IMR-90 (cell line): ENCODE measurements at regions not wholly inside any gene's neighbourhood (a gene's known extent, or its start where the extent isn't known, plus 50 kb on each side); places are given as distances from the start of the nearest gene placed in this dataset.

Experiments
- ATAC-seq: fragments of 200-7000 bp; cut with Tn5 transposase; 2 replicates; pipeline ENCODE4 v1.9.1; 2020; ENCODE audit warnings: low read depth, mild to moderate bottlenecking, moderate library complexity
- BruUV-seq: library from RNA; stranded (reverse); fragments of 400-500 nt; replicated peaks from 2 replicates; lab custom pipeline; 2021; lab: Mats Ljungman, UMichigan
- CTCF ChIA-PET: fragments of 300-600 bp; formaldehyde crosslinking; extraction: SDS; loops from one replicate; lab custom pipeline; 2021; ENCODE audit warnings: antibody characterized with exemption; lab: Yijun Ruan, JAX
- POLR2A ChIA-PET: fragments of 300-600 bp; sonication (Branson Sonifier 250); formaldehyde crosslinking; loops from one replicate; lab custom pipeline; 2022; ENCODE audit warnings: antibody characterized with exemption; ENCODE audit not compliant: unreplicated experiment; lab: Charles Lee
- DNase-seq: peaks from one replicate; pipeline ENCODE4 v3.0.0; 2013
- H2AFZ ChIP-seq: replicated peaks from 2 replicates; pipeline ENCODE3; 2013; ENCODE audit warnings: low read length, mild to moderate bottlenecking; ENCODE audit not compliant: poor library complexity
- H2AK5ac ChIP-seq: 2 replicates; pipeline ENCODE4 v1.6.1; 2013; ENCODE audit warnings: low read depth, low read length, inconsistent platforms
- H2AK9ac ChIP-seq: replicated peaks from 2 replicates; pipeline ENCODE3; 2013; ENCODE audit warnings: mild to moderate bottlenecking, low read depth, low read length, moderate library complexity; ENCODE audit not compliant: poor library complexity
- H2BK120ac ChIP-seq: 2 replicates; pipeline ENCODE4 v1.6.1; 2013; ENCODE audit warnings: low read depth, low read length, inconsistent platforms
- H2BK15ac ChIP-seq: 3 replicates; pipeline ENCODE4 v1.6.1; 2013; ENCODE audit warnings: low read depth, low read length, inconsistent platforms
- H2BK20ac ChIP-seq: 2 replicates; pipeline ENCODE4 v1.6.1; 2013; ENCODE audit warnings: low read depth, mild to moderate bottlenecking, inconsistent platforms, low read length, moderate library complexity
- H2BK5ac ChIP-seq: 2 replicates; pipeline ENCODE4 v1.6.1; 2013; ENCODE audit warnings: mild to moderate bottlenecking, low read depth, low read length, inconsistent platforms; ENCODE audit not compliant: poor library complexity, severe bottlenecking
- H3K14ac ChIP-seq: replicated peaks from 2 replicates; pipeline ENCODE4 v1.6.1; 2013; ENCODE audit warnings: low read depth, low read length, inconsistent platforms
- H3K18ac ChIP-seq: 2 replicates; pipeline ENCODE4 v1.6.1; 2013; ENCODE audit warnings: low read depth, low read length, control low read depth
- H3K23ac ChIP-seq: 2 replicates; pipeline ENCODE4 v1.6.1; 2013; ENCODE audit warnings: low read depth, low read length, inconsistent platforms
- H3K27ac ChIP-seq: 2 replicates; pipeline ENCODE4 v1.5.1; 2013; ENCODE audit warnings: mild to moderate bottlenecking, control low read depth, low read length; ENCODE audit not compliant: insufficient read depth
- H3K27me3 ChIP-seq: 2 replicates; pipeline ENCODE4 v1.6.1; 2013; ENCODE audit warnings: low read length; ENCODE audit not compliant: control insufficient read depth, insufficient read depth
- H3K36me3 ChIP-seq: 2 replicates; pipeline ENCODE4 v1.6.1; 2013; ENCODE audit warnings: low read length, mixed read lengths; ENCODE audit not compliant: control insufficient read depth, insufficient read depth
- H3K4ac ChIP-seq: 2 replicates; pipeline ENCODE4 v1.6.1; 2013; ENCODE audit warnings: low read depth, low read length, inconsistent platforms
- H3K4me1 ChIP-seq: 2 replicates; pipeline ENCODE4 v1.6.1; 2013; ENCODE audit warnings: low read length, mixed read lengths; ENCODE audit not compliant: control insufficient read depth, insufficient read depth
- H3K4me2 ChIP-seq: 2 replicates; pipeline ENCODE4 v1.6.1; 2013; ENCODE audit warnings: low read depth, mild to moderate bottlenecking, control low read depth, low read length, moderate library complexity
- H3K4me3 ChIP-seq: 2 replicates; pipeline ENCODE4 v1.5.1; 2013; ENCODE audit warnings: low read depth, mild to moderate bottlenecking, control low read depth, low read length, moderate library complexity; ENCODE audit not compliant: insufficient read depth
- H3K56ac ChIP-seq: 2 replicates; pipeline ENCODE4 v1.6.1; 2013; ENCODE audit warnings: low read length, inconsistent platforms; ENCODE audit not compliant: insufficient read depth; ENCODE audit errors: extremely low read depth
- H3K79me1 ChIP-seq, 2 experiments: 2 replicates each; pipeline ENCODE4 v1.6.1; 2013; ENCODE audit warnings: low read length in 2 of 2, inconsistent platforms in 1 of 2, low read depth in 1 of 2
- H3K9ac ChIP-seq: 2 replicates; pipeline ENCODE4 v1.6.1; 2013; ENCODE audit warnings: low read depth, low read length, control low read depth
- H3K9me1 ChIP-seq: 2 replicates; pipeline ENCODE4 v1.6.1; 2013; ENCODE audit warnings: low read length, inconsistent platforms; ENCODE audit not compliant: insufficient read depth
- H3K9me3 ChIP-seq: 2 replicates; pipeline ENCODE4 v1.6.1; 2013; ENCODE audit warnings: low read length; ENCODE audit not compliant: control insufficient read depth, insufficient read depth
- H4K20me1 ChIP-seq: 2 replicates; pipeline ENCODE4 v1.6.1; 2013; ENCODE audit warnings: low read length, inconsistent platforms; ENCODE audit not compliant: insufficient read depth
- H4K5ac ChIP-seq: 2 replicates; pipeline ENCODE4 v1.6.1; 2013; ENCODE audit warnings: mild to moderate bottlenecking, low read depth, low read length, control low read depth
- H4K8ac ChIP-seq, 2 experiments: 2 replicates each; pipeline ENCODE4 v1.6.1; 2013; ENCODE audit warnings: low read depth in 2 of 2, low read length in 2 of 2, control low read depth in 1 of 2, inconsistent platforms in 1 of 2
- H4K91ac ChIP-seq: 2 replicates; pipeline ENCODE4 v1.6.1; 2013; ENCODE audit warnings: low read depth, low read length, inconsistent platforms; ENCODE audit not compliant: insufficient read depth
- BHLHE40 ChIP-seq: fragments of 150-350 bp; IDR thresholded peaks from 2 replicates; pipeline ENCODE4 v1.6.1; 2016; ENCODE audit warnings: mild to moderate bottlenecking, low read depth, low read length
- CEBPB ChIP-seq: IDR thresholded peaks from 2 replicates; pipeline ENCODE4 v1.6.1; 2012; ENCODE audit warnings: low read depth, low read length, improper control_type of control experiment
- CHD1 ChIP-seq: IDR thresholded peaks from 2 replicates; pipeline ENCODE4 v1.6.1; 2012; ENCODE audit warnings: low read depth, low read length, improper control_type of control experiment
- FOS ChIP-seq: fragments of 150-350 bp; IDR thresholded peaks from 2 replicates; pipeline ENCODE4 v1.6.1; 2016; ENCODE audit warnings: low read depth, low read length
- MAFK ChIP-seq: IDR thresholded peaks from 2 replicates; pipeline ENCODE4 v1.6.1; 2012; ENCODE audit warnings: low read depth, low read length, improper control_type of control experiment
- MAZ ChIP-seq: IDR thresholded peaks from 2 replicates; pipeline ENCODE4 v1.6.1; 2012; ENCODE audit warnings: low read depth, mild to moderate bottlenecking, low read length, improper control_type of control experiment, moderate library complexity, borderline replicate concordance
- MXI1 ChIP-seq: IDR thresholded peaks from 2 replicates; pipeline ENCODE4 v1.6.1; 2012; ENCODE audit warnings: low read depth, mild to moderate bottlenecking, low read length, moderate library complexity, borderline replicate concordance
- NFE2L2 ChIP-seq: fragments of 150-350 bp; IDR thresholded peaks from 2 replicates; pipeline ENCODE4 v1.6.1; 2016; ENCODE audit warnings: low read depth, mild to moderate bottlenecking, low read length
- POLR2A ChIP-seq: IDR thresholded peaks from 2 replicates; pipeline ENCODE4 v1.6.1; 2012; ENCODE audit warnings: mild to moderate bottlenecking, low read depth, low read length
- RAD21 ChIP-seq: IDR thresholded peaks from 2 replicates; pipeline ENCODE4 v1.6.1; 2012; ENCODE audit warnings: low read length, improper control_type of control experiment
- RCOR1 ChIP-seq: IDR thresholded peaks from 2 replicates; pipeline ENCODE4 v1.6.1; 2012; ENCODE audit warnings: mild to moderate bottlenecking, low read length, improper control_type of control experiment; ENCODE audit not compliant: insufficient replicate concordance
- RFX5 ChIP-seq: IDR thresholded peaks from 2 replicates; pipeline ENCODE4 v1.8.0; 2012; ENCODE audit warnings: low read depth, mild to moderate bottlenecking, low read length, moderate library complexity
- SMC3 ChIP-seq: fragments of 150-350 bp; IDR thresholded peaks from 2 replicates; pipeline ENCODE4 v1.6.1; 2016; ENCODE audit warnings: low read depth, mild to moderate bottlenecking, antibody characterized with exemption, low read length, moderate library complexity
- WGBS, 2 experiments: methylation state at CpG; one replicate each; pipeline versions ENCODE4 v1.1.5 to v1.1.7; 2013; ENCODE audit warnings: missing lambda C conversion rate in 2 of 2; ENCODE audit not compliant: insufficient read length in 1 of 2; ENCODE audit errors: extremely low coverage in 2 of 2; 5-methylcytosine and 5-hydroxymethylcytosine counted together
- dilution Hi-C: fragments of 300-500 bp; cut with HindIII; formaldehyde crosslinking; loops from one replicate; pipeline ENCODE4 v1.14.3; 2018; ENCODE audit warnings: low sequenced_read_pairs; ENCODE audit not compliant: unreplicated experiment
- in situ Hi-C: fragments of 300-500 bp; cut with MboI; formaldehyde crosslinking; loops from 3 replicates; pipeline ENCODE4 v1.14.3; 2019; ENCODE audit warnings: low sequenced_read_pairs, inconsistent platforms, mixed read lengths
- intact Hi-C: fragments of 100-400 bp; cut with micrococcal nuclease; formaldehyde crosslinking; loops from 2 replicates; pipeline ENCODE4 v1.10.0; 2022
- TF ChIP-seq, protein P1 (sequence below): fragments of 150-350 bp; IDR thresholded peaks from 2 replicates; pipeline ENCODE4 v1.6.1; 2017; ENCODE audit warnings: mild to moderate bottlenecking, antibody characterized with exemption, low read length, low read depth
- TF ChIP-seq, protein P2 (sequence below): fragments of 150-350 bp; IDR thresholded peaks from 2 replicates; pipeline ENCODE4 v1.6.1; 2016; ENCODE audit warnings: low read depth, mild to moderate bottlenecking, low read length, moderate library complexity, borderline replicate concordance
- TF ChIP-seq, protein P3 (sequence below): conservative IDR thresholded peaks from 2 replicates; pipeline ENCODE4 v1.5.1; 2012; ENCODE audit warnings: mild to moderate bottlenecking, low read depth, low read length, improper control_type of control experiment

DNA sequence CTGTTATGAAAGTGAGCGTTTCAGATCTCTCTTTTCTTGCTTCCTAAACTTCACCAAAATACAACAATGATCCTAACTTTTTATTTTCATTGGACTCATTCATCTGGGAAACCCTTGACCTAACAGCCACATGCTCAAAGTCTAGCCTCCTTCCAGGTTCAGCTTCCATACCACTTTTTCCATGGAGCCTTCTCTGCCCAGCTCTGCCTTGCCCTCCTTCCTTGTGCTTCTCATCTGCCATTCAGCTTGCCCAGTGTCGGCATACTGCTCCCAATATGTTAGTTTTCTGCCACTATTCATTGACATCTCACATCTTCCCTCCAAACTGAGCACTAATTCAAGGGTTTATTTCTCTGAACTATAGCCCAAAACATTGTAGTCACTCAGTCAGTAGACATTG is 214.7 kb downstream of the RAD51AP2 start:
- Histone ChIP-seq H2AFZ (no peak overlapping the region), H2BK120ac (0 out of 2 replicates have a peak overlapping the region, but pooled peaks have one; percentile 13), H3K27ac (peak overlapping the region; percentile 21; the same call in 1 of the 2 replicates), H3K18ac (no peak overlapping the region), H3K4me1 (peaks cover 7% of the 10 kb centered on the region), H3K4me3 (no peak overlapping the region), H4K91ac (no peak overlapping the region), H3K9me3 (no peaks in the 10 kb centered on the region), H3K9me1 (no peaks in the 10 kb centered on the region), H3K27me3 (no peaks in the 10 kb centered on the region), H3K23ac (no peak overlapping the region), H2BK20ac (peak overlapping the region; percentile 22; the same call in 1 of the 2 replicates), H3K9ac (no peak overlapping the region), H4K5ac (no peak overlapping the region), H3K56ac (no peak overlapping the region), H3K4ac (peak overlapping the region; percentile 14; the same call in 1 of the 2 replicates), H2AK5ac (peak overlapping the region; percentile 48; the same call in 1 of the 2 replicates), H4K20me1 (no peaks in the 10 kb centered on the region), H3K14ac (no peak overlapping the region), H3K4me2 (peak overlapping the region; percentile 19), H3K36me3 (no peaks in the 10 kb centered on the region), H2BK5ac (peak overlapping the region; percentile 40), H2BK15ac (no peak overlapping the region), H3K79me1 (no peaks in the 10 kb centered on the region), H2AK9ac (no peak overlapping the region), H4K8ac (peak overlapping the region in 1 of 2 experiments; percentile 35; a peak in 1 of 4 replicates)
- no TSS peak for BruUV-seq
- in situ Hi-C loops (loop anchor here (10.0 kb wide), 1 partner anchor 529 kb away; no protein-coding TSS in a partner anchor), intact Hi-C loops (no loop called here), dilution Hi-C loops (no loop called here)
- WGBS, 2 experiments, result no CpG with 5 or more reads among the region's 2 CpGs
- ChIA-PET POLR2A (no interaction called here), CTCF (no interaction called here)
- TF ChIP-seq FOS (no peak), RAD21 (no peak), CHD1 (no peak), MXI1 (no peak), SMC3 (no peak), RFX5 (no peak), BHLHE40 (no peak), POLR2A (no peak), RCOR1 (no peak), CEBPB (no peak), MAFK (no peak), MAZ (no peak), NFE2L2 (no peak)
- TF ChIP-seq, protein P1, sequence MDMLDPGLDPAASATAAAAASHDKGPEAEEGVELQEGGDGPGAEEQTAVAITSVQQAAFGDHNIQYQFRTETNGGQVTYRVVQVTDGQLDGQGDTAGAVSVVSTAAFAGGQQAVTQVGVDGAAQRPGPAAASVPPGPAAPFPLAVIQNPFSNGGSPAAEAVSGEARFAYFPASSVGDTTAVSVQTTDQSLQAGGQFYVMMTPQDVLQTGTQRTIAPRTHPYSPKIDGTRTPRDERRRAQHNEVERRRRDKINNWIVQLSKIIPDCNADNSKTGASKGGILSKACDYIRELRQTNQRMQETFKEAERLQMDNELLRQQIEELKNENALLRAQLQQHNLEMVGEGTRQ, result no peak
- TF ChIP-seq, protein P2, sequence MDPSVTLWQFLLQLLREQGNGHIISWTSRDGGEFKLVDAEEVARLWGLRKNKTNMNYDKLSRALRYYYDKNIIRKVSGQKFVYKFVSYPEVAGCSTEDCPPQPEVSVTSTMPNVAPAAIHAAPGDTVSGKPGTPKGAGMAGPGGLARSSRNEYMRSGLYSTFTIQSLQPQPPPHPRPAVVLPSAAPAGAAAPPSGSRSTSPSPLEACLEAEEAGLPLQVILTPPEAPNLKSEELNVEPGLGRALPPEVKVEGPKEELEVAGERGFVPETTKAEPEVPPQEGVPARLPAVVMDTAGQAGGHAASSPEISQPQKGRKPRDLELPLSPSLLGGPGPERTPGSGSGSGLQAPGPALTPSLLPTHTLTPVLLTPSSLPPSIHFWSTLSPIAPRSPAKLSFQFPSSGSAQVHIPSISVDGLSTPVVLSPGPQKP, result no peak
- TF ChIP-seq, protein P3, sequence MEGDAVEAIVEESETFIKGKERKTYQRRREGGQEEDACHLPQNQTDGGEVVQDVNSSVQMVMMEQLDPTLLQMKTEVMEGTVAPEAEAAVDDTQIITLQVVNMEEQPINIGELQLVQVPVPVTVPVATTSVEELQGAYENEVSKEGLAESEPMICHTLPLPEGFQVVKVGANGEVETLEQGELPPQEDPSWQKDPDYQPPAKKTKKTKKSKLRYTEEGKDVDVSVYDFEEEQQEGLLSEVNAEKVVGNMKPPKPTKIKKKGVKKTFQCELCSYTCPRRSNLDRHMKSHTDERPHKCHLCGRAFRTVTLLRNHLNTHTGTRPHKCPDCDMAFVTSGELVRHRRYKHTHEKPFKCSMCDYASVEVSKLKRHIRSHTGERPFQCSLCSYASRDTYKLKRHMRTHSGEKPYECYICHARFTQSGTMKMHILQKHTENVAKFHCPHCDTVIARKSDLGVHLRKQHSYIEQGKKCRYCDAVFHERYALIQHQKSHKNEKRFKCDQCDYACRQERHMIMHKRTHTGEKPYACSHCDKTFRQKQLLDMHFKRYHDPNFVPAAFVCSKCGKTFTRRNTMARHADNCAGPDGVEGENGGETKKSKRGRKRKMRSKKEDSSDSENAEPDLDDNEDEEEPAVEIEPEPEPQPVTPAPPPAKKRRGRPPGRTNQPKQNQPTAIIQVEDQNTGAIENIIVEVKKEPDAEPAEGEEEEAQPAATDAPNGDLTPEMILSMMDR, result no peak
- peak; percentile 33 for DNase-seq
- ATAC-seq, result peak; percentile 60
